ENCODE measurements at regions not wholly inside any gene's neighbourhood (a gene's known extent, or its start where the extent isn't known, plus 50 kb on each side); places are given as distances from the start of the nearest gene placed in this dataset.
A peak's percentile ranks its signal among the peaks of the same experiment; 100 is the strongest.

DNA sequence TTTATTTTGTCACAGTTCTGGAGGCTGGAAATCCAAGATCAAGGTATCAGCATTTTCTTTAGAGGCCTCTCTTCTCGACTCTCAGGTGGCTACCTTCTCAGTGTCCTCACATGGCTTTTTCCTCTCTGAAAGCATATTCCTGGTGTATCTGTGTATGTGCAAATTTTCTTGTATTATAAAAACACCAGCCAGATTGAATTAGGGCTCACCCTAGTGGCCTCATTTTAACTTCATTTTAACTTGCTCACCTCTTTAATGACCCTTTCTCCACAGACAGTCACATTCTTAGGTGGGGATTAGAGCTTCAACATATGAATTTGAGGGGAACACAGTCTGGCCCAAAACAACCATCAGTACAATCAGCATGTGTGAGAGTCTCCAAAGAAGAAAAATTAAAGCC lies 542.4 kb upstream of the FAM241A start:
- Mint-ChIP-seq H3K27me3 (ENCODE audit: low read depth) (no peaks in the 10 kb centered on the region), H3K36me3 (no peaks in the 10 kb centered on the region), H3K27ac (no peak overlapping the region), H3K4me1 (no peaks in the 10 kb centered on the region), H3K9me3 (peaks cover 8% of the 10 kb centered on the region), H3K4me3 (no peak overlapping the region)
- TF ChIP-seq, protein P1, sequence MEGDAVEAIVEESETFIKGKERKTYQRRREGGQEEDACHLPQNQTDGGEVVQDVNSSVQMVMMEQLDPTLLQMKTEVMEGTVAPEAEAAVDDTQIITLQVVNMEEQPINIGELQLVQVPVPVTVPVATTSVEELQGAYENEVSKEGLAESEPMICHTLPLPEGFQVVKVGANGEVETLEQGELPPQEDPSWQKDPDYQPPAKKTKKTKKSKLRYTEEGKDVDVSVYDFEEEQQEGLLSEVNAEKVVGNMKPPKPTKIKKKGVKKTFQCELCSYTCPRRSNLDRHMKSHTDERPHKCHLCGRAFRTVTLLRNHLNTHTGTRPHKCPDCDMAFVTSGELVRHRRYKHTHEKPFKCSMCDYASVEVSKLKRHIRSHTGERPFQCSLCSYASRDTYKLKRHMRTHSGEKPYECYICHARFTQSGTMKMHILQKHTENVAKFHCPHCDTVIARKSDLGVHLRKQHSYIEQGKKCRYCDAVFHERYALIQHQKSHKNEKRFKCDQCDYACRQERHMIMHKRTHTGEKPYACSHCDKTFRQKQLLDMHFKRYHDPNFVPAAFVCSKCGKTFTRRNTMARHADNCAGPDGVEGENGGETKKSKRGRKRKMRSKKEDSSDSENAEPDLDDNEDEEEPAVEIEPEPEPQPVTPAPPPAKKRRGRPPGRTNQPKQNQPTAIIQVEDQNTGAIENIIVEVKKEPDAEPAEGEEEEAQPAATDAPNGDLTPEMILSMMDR (IDR thresholded peaks at IDR 0.05; ENCODE audit: unreplicated experiment) = no peak
- DNase-seq (ENCODE audit: low spot score in 2 of 2, unreplicated experiment in 2 of 2) = no peak

- Mint-ChIP-seq H3K27ac (no peak overlapping the region), H3K4me1 (no peaks in the 10 kb centered on the region), H3K27me3 (ENCODE audit: low read depth) (no peaks in the 10 kb centered on the region)
These were observed 540.1 kb upstream of the FAM241A start for GRCh38 chr4:111605111-111605510.

GRCh38 chr4:111610681-111611080 lies 534.6 kb upstream of the FAM241A start:
- no peak for DNase-seq (ENCODE audit: low spot score in 2 of 2, unreplicated experiment in 2 of 2)

More at GRCh38 chr4:111605111-111605510, 540.1 kb upstream of the FAM241A start:
- TF ChIP-seq, protein P1 (IDR thresholded peaks at IDR 0.05; ENCODE audit: unreplicated experiment) = no peak
- Mint-ChIP-seq H3K36me3 (no peaks in the 10 kb centered on the region), H3K4me3 (no peak overlapping the region), H3K9me3 (peaks cover 8% of the 10 kb centered on the region)
- DNase-seq (ENCODE audit: low spot score in 2 of 2, unreplicated experiment in 2 of 2) = no peak

GRCh38 chr4:111618908-111619307 lies 526.3 kb upstream of the FAM241A start:
- Mint-ChIP-seq H3K9me3 (peaks cover 11% of the 10 kb centered on the region), H3K27ac (no peak overlapping the region), H3K4me3 (no peak overlapping the region), H3K27me3 (ENCODE audit: low read depth) (no peaks in the 10 kb centered on the region), H3K36me3 (no peaks in the 10 kb centered on the region), H3K4me1 (peaks cover 15% of the 10 kb centered on the region)
- no peak for DNase-seq (ENCODE audit: low spot score in 2 of 2, unreplicated experiment in 2 of 2)
- TF ChIP-seq, protein P1 (IDR thresholded peaks at IDR 0.05; ENCODE audit: unreplicated experiment) = no peak

More at GRCh38 chr4:111610681-111611080, 534.6 kb upstream of the FAM241A start:
- H3K4me1 Mint-ChIP-seq = no peaks in the 10 kb centered on the region
- H3K4me3 Mint-ChIP-seq = no peak overlapping the region
- H3K27me3 Mint-ChIP-seq (ENCODE audit: low read depth) = no peaks in the 10 kb centered on the region
- H3K36me3 Mint-ChIP-seq = no peaks in the 10 kb centered on the region
- TF ChIP-seq, protein P1 (IDR thresholded peaks at IDR 0.05; ENCODE audit: unreplicated experiment) = no peak
- H3K27ac Mint-ChIP-seq = no peak overlapping the region
- peaks cover 8% of the 10 kb centered on the region for H3K9me3 Mint-ChIP-seq

DNA sequence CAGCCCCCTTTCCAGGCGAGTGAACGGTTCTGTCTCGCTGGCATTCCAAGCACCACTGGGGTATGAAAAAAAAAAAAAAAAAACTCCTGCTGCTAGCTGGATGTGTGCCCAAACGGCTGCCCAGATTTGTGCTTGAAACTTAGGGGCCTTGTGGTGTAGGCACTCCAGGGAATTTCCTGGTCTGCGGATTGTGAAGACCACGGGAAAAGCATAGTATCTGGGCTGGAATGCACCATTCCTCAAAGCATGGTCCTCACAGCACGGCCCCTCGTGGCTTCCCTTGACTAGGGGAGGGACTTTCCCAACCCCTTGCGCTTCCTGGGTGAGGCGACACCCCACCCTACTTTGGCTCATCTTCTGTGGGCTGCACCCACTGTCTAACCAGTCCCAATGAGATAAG lies 516.8 kb upstream of the FAM241A start:
- H3K27ac Mint-ChIP-seq = no peak overlapping the region
- TF ChIP-seq, protein P1 (IDR thresholded peaks at IDR 0.05; ENCODE audit: unreplicated experiment) = no peak
- H3K9me3 Mint-ChIP-seq = peaks cover 28% of the 10 kb centered on the region
- no peaks in the 10 kb centered on the region for H3K27me3 Mint-ChIP-seq (ENCODE audit: low read depth)
- no peak overlapping the region for H3K4me3 Mint-ChIP-seq
- DNase-seq (ENCODE audit: low spot score in 2 of 2, unreplicated experiment in 2 of 2) = no peak
- peaks cover 6% of the 10 kb centered on the region for H3K36me3 Mint-ChIP-seq
- H3K4me1 Mint-ChIP-seq = peaks cover 19% of the 10 kb centered on the region

DNA sequence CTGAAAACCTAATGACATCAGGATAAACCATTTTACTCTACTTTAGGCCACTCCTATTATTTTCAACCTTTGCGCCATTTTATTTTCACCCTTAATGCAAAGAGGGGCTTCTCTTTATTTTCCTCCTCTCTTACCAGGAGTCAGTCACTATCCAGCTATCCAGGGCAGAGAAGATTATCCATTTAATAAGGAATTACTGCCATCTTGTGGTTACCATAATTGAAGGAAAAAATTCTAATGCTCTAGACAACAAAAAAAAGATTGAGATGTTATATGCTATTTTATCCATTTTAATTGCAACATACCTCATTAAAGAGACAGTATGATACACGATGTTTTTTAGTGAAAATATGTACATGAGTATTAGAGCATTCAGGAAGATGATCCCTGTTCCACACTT lies 514.5 kb upstream of the FAM241A start:
- no peak for DNase-seq (ENCODE audit: low spot score in 2 of 2, unreplicated experiment in 2 of 2)
- peaks cover 6% of the 10 kb centered on the region for H3K36me3 Mint-ChIP-seq
- peaks cover 14% of the 10 kb centered on the region for H3K9me3 Mint-ChIP-seq
- no peaks in the 10 kb centered on the region for H3K27me3 Mint-ChIP-seq (ENCODE audit: low read depth)
- H3K27ac Mint-ChIP-seq = no peak overlapping the region
- H3K4me3 Mint-ChIP-seq = no peak overlapping the region
- TF ChIP-seq, protein P1 (IDR thresholded peaks at IDR 0.05; ENCODE audit: unreplicated experiment) = peak; percentile 50
- H3K4me1 Mint-ChIP-seq = peaks cover 27% of the 10 kb centered on the region
